ENCODE measurements at regions not wholly inside any gene's neighbourhood (a gene's known extent, or its start where the extent isn't known, plus 50 kb on each side); places are given as distances from the start of the nearest gene placed in this dataset.
A peak's percentile ranks its signal among the peaks of the same experiment; 100 is the strongest.
"Not testable (repeated sequence)": the region's sequence is repeated elsewhere in the genome, so short reads cannot be mapped to it uniquely, and the experiment has no call there.

- no peak for DNase-seq
These were observed 471.5 kb downstream of the MED13L start for GRCh38 chr12:115806000-115806399.

- no peak for DNase-seq
These were observed 474.7 kb downstream of the MED13L start for GRCh38 chr12:115802767-115803166.

- DNase-seq: no peak
These were observed 475.6 kb downstream of the MED13L start for GRCh38 chr12:115801871-115802270.

- DNase-seq: no peak
These were observed 477.9 kb downstream of the MED13L start for GRCh38 chr12:115799610-115800009.

GRCh38 chr12:115798309-115798917 lies 479.1 kb downstream of the MED13L start:
- peak; percentile 53 for DNase-seq

- DNase-seq: no peak
These were observed 482.8 kb downstream of the MED13L start for GRCh38 chr12:115794659-115795081.

GRCh38 chr12:115791331-115791730 lies 486.2 kb downstream of the MED13L start:
- no peak for DNase-seq

GRCh38 chr12:115790526-115790925 lies 487.0 kb downstream of the MED13L start:
- no peak for DNase-seq

- not testable (repeated sequence) for DNase-seq
These were observed 491.0 kb downstream of the MED13L start for GRCh38 chr12:115786490-115786889.

GRCh38 chr12:115785548-115785947 lies 491.9 kb downstream of the MED13L start:
- no peak for DNase-seq

- DNase-seq: no peak
These were observed 501.1 kb downstream of the MED13L start for GRCh38 chr12:115776399-115776798.

GRCh38 chr12:115774148-115774895 lies 503.2 kb downstream of the MED13L start:
- DNase-seq: no peak

GRCh38 chr12:115771601-115772000 lies 505.9 kb downstream of the MED13L start:
- DNase-seq: no peak

- DNase-seq: no peak
These were observed 506.4 kb downstream of the MED13L start for GRCh38 chr12:115771065-115771464.

GRCh38 chr12:115770643-115771042 lies 506.9 kb downstream of the MED13L start:
- DNase-seq: no peak

GRCh38 chr12:115767916-115768315 lies 509.6 kb downstream of the MED13L start:
- no peak for DNase-seq

- peak; percentile 65 for DNase-seq
These were observed 513.4 kb downstream of the MED13L start for GRCh38 chr12:115763982-115764621.

- no peak for DNase-seq
These were observed 514.1 kb downstream of the MED13L start for GRCh38 chr12:115763376-115763775.

GRCh38 chr12:115762936-115763335 lies 514.6 kb downstream of the MED13L start:
- peak; percentile 16 for DNase-seq

- DNase-seq: no peak
These were observed 515.7 kb downstream of the MED13L start for GRCh38 chr12:115761784-115762183.

- DNase-seq: no peak
These were observed 517.3 kb downstream of the MED13L start for GRCh38 chr12:115760231-115760630.

- no peak for DNase-seq
These were observed 518.4 kb downstream of the MED13L start for GRCh38 chr12:115758877-115759620.

- no peak for DNase-seq
These were observed 519.3 kb downstream of the MED13L start for GRCh38 chr12:115758183-115758582.

Data from NCI-H2029 (cell line).